ENCODE measurements at regions not wholly inside any gene's neighbourhood (a gene's known extent, or its start where the extent isn't known, plus 50 kb on each side); places are given as distances from the start of the nearest gene placed in this dataset.

- TF ChIP-seq AFF4 (CRISPR knock-in tag; IDR thresholded peaks at IDR 0.05; ENCODE audit: borderline replicate concordance), result no peak
Observed at GRCh38 chr7:34453150-34453549, 204.9 kb upstream of the NPSR1 start (continued).

GRCh38 chr7:34454381-34454780 is 203.6 kb upstream of the NPSR1 start:
- POLR2A ChIA-PET, result no interaction called here
- Mint-ChIP-seq H3K36me3 (peaks cover 2% of the 10 kb centered on the region; the same call in 1 of the 2 replicates), H3K4me1 (peaks cover 12% of the 10 kb centered on the region)

GRCh38 chr7:34457329-34457728 is 200.7 kb upstream of the NPSR1 start:
- DNase-seq (ENCODE audit: low spot score) (peak; percentile 42), ATAC-seq (no peak)
- Mint-ChIP-seq H3K27me3 (ENCODE audit: low read depth) (no peaks in the 10 kb centered on the region; the same call in 1 of the 2 replicates), H3K9me3 (peaks cover 23% of the 10 kb centered on the region), H3K27ac (no peak overlapping the region), H3K4me1 (peaks cover 12% of the 10 kb centered on the region), H3K4me3 (no peak overlapping the region), H3K36me3 (peaks cover 2% of the 10 kb centered on the region; the same call in 1 of the 2 replicates)
- CTCF ChIA-PET, result interaction anchor here (0.8 kb wide), 1 partner anchor 136 kb away, joined by 3 read pairs; no protein-coding TSS in a partner anchor
- POLR2A ChIA-PET, result no interaction called here
- TF ChIP-seq CTCF (IDR thresholded peaks at IDR 0.05) (no peak), RELA (CRISPR knock-in tag; IDR thresholded peaks at IDR 0.05; ENCODE audit: borderline replicate concordance) (no peak), IRF1 (CRISPR knock-in tag; IDR thresholded peaks at IDR 0.05) (no peak), SMAD4 (CRISPR knock-in tag; IDR thresholded peaks at IDR 0.05) (no peak), SP1 (CRISPR knock-in tag; conservative IDR thresholded peaks at IDR 0.05) (no peak), JAZF1 (CRISPR knock-in tag; IDR thresholded peaks at IDR 0.05) (no peak), CREB1 (CRISPR knock-in tag; IDR thresholded peaks at IDR 0.05) (no peak), ATF3 (CRISPR knock-in tag; conservative IDR thresholded peaks at IDR 0.05) (no peak), ZNF281 (CRISPR knock-in tag; IDR thresholded peaks at IDR 0.05) (no peak)

More at GRCh38 chr7:34454381-34454780, 203.6 kb upstream of the NPSR1 start:
- DNase-seq (ENCODE audit: low spot score) (no peak), ATAC-seq (peak; percentile 38; the same call in 1 of the 2 replicates)
- H3K4me3 Mint-ChIP-seq, result no peak overlapping the region
- H3K9me3 Mint-ChIP-seq, result peaks cover 9% of the 10 kb centered on the region; the same call in 1 of the 2 replicates
- TF ChIP-seq PREB (CRISPR knock-in tag; IDR thresholded peaks at IDR 0.05; ENCODE audit: borderline replicate concordance) (no peak), CBFB (CRISPR knock-in tag; IDR thresholded peaks at IDR 0.05; ENCODE audit: low read depth) (no peak), ZMAT4 (CRISPR knock-in tag; IDR thresholded peaks at IDR 0.05) (no peak), EMX1 (CRISPR knock-in tag; IDR thresholded peaks at IDR 0.05) (no peak), SP1 (CRISPR knock-in tag; conservative IDR thresholded peaks at IDR 0.05) (no peak), JAZF1 (CRISPR knock-in tag; IDR thresholded peaks at IDR 0.05) (no peak), ETV6 (CRISPR knock-in tag; IDR thresholded peaks at IDR 0.05) (no peak), STAT6 (CRISPR knock-in tag; conservative IDR thresholded peaks at IDR 0.05; ENCODE audit: low read depth) (no peak)
- H3K27me3 Mint-ChIP-seq (ENCODE audit: low read depth), result no peaks in the 10 kb centered on the region; the same call in 1 of the 2 replicates
- CTCF ChIA-PET, result no interaction called here
- H3K27ac Mint-ChIP-seq, result no peak overlapping the region
